HG03066 (cell line): ENCODE measurements at regions not wholly inside any gene's neighbourhood (a gene's known extent, or its start where the extent isn't known, plus 50 kb on each side); places are given as distances from the start of the nearest gene placed in this dataset.

Experiments
- ATAC-seq: cut with Tn5 transposase; IDR thresholded peaks from one replicate; pipeline ENCODE4 v1.9.1; 2021; ENCODE audit warnings: low read depth; ENCODE audit not compliant: unreplicated experiment

- no peak for ATAC-seq
Measured at GRCh38 chrX:121958886-121959285, 911.5 kb downstream of the GLUD2 start.

DNA sequence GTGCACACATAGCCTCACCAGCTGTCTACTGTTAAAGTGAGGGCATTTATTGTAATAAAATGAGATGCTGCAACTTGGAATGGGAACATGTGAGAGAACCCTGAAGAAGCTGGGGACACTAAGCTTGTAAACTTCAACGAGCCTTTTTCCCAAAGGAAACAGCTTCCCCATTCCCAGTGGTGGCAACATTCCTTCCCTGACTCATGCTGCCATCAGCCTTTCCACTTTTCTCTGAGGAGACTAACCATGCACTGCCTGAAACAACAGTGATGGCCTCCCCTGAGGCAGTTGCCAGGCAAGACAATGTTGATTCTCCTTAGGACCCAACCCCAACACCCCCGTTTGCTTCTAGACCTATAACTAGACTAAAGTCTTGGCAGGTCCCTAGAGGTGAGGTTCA is 928.3 kb downstream of the GLUD2 start:
- no peak for ATAC-seq

- no peak for ATAC-seq
Measured at GRCh38 chrX:121987163-121987562, 939.8 kb downstream of the GLUD2 start.

DNA sequence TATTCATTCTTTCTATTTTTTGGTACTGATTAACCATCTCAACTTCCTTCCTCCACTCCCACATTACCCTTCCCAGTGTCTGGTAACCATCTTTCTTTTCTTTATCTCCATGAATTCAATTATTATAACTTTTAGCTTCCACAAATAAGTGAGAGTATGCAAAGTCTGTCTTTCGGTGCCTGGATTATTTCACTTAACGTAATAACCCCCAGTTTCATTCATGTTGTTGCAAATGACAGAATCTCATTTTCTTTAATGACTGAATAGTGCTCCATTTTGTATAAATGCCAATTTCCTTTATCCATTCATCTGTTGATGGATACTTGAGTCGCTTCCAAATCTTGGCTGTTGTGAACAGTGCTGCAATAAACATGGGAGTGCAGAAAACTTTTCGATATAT is 940.4 kb downstream of the GLUD2 start:
- no peak for ATAC-seq

DNA sequence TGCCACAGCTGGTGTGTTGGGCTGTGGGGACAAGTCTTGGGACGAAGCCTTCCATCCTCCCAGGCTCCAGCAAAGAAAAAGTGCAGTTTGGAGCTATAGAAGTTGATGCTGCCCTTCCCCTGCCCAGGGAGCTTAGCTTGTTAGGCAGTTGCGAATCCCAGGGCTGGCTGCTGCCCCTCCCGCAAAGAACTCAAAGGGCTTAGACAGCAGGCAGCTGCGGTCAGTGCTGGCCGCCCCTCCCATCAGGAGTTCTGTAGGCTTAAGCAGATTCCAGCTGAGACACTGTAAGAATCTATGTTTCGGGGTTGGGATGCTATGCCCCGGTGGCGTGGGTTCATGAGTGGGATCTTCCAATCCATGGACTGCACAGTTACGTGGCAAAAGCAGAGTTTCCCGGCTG is 956.7 kb downstream of the GLUD2 start:
- no peak for ATAC-seq

DNA sequence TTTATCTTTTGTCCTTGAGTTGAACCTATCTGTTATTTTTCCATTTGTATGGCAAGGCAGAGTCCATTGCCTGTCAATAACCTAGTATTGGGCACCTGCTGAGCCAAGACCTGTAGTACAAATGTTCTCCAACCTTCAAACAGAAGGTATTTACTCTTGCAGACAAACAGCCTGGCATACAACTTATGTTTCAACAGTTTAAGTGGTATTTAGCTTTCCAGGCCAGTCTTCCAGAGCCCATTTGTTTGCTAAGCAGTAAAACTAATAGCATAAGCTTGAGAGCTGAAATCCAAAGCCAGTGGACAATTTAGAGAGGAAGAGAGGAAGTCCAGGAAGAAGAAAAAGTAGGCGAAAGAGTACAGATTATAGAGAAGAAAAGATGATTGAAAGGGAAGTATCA is 979.3 kb downstream of the GLUD2 start:
- ATAC-seq, result no peak

GRCh38 chrX:122046226-122046625 is 998.8 kb downstream of the GLUD2 start:
- no peak for ATAC-seq

DNA sequence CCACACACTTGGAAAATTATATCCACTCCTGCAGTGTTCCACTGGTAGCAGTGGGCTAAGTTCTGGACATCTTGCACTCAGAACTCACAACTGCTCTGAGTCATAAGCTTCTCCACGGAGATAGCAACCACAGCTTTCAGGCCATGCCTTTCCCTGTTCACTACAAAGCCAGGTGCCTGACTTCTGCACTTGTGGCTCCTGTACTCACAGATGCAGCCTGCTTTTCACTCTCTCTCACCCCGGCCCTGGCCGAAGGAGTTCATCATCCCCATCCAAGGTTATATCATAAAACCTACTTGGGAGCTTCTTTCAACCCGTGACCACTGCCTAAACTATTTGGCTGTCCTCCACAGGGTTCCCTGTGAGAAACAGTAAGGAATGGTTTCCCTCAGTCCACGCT is 999.4 kb downstream of the GLUD2 start:
- ATAC-seq, result no peak

DNA sequence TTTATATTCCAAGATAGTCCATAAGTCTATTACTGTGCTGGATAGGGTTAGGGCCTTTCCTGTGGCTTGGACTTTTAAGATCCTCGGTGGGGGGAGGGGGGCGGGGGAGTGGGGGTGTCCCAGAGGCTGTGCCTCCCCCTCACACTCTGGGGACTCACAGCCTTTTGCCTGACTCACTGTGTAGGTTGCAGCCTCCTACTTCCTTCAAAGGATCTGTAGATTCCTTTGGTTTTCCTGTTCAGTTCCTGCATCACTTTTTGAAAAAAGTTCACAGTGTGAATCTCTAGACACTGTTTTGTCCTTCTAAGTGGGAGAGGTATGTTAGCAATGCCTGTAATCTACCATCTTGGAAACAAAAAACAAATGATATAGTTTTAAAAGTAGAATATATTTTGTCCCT is 999.9 kb downstream of the GLUD2 start:
- ATAC-seq, result no peak

DNA sequence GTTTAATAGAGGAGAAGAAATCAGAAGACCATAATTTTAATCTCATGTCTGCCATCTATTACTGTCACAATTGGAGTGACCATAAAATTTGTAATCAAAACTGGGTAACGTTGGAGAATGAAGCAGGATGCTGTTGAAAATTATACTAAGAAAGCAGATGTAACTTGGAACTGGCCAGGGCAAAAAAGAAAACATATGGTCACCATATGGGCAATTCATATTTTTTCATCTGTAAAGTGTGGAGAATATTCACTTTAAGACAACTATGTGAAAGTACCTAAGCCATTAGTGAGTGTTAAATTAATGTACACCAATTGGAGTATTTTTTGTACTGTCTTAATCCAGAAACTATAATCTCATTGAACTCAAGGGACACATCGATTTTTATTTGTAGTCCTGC is 1008.0 kb downstream of the GLUD2 start:
- no peak for ATAC-seq

DNA sequence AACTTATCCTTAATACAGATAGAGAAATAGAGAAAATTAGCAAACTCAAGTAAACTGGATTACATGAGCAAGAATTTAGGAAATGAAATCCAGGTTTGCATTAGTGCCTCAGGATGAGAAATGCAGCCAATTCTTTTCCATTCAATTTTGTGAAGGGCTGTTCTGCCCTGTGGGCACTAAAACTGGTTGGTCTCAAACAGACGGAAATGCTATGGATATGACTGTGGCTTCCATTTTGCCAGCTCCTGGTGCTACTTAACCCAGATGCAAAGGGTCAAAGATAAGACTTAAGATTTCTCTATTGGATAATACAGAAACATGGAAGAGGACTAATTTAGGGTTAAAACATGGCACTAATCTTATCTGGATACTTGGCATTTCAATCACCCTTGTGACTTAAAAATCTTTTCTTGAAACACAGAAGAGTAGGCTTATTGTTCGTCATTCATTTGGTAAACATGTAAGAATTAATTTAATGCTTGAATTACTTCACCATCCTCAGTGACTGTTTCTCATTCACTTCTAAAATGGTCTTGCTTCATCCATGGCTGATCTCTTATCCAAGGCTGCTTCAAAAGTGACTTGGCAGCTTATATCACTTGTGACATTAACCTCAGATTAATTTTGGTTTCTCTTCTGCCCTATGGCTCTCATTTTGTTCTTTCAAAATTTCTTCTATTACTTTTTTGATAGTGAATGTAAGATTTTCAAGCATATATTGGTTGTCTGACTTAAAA is 1008.7 kb downstream of the GLUD2 start:
- no peak for ATAC-seq

DNA sequence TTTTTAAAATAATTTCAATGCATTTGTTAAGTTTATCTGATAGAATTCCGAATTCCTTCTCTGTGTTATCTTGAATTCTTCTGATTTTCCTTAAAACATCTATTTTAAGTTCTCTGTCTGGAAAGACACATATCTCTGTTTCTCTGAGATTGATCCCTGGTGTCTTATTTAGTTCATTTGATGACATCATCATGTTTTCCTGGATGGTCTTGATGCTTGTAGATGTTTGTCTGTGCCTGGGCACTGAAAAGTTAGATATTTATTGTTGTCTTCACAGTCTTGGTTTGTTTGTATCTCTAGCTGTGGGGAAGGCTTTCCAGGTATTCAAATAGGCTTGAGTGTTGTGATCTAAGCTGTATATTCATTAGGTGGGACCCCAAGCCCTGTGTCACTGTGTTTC is 1028.8 kb downstream of the GLUD2 start:
- ATAC-seq, result no peak

GRCh38 chrX:122078079-122078478 is 1030.7 kb downstream of the GLUD2 start:
- no peak for ATAC-seq

- no peak for ATAC-seq
Measured at GRCh38 chrX:122087341-122087740, 1039.9 kb downstream of the GLUD2 start.

DNA sequence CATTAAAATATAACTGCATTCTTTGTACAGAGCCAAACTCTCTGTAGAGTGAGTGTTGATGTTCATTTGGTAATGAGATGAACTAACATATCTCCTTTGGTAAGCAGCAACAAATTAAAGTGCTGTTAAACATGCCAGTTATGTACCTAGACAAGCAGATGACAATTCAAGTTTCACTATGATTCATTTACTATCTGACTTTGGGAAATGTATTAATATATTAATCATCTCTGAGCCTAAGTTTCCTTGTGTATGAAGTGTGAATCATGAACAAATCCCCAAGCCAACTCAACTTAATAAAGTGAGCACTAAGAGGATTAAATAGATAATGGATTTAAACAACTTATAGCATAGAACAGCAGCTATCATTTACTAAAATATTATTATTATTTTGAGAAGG is 1044.2 kb downstream of the GLUD2 start:
- ATAC-seq, result no peak

DNA sequence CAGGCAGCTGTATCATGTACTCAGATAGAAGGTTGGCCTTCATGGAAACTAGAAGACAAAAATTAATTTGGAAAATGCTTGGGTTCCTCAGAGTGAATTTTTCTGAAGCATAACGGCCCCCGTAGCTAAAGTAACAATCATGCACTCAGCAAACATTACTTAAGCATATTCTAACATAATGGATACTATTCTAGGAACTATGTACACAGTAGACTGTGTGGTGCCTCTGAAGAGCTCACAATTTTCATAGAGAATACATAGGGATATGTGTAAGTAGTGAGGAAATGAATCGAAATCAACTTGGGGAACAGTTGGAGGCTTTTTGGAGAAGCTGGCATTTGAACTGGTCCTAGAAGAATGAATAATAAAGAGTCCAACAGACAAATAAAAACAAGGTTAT is 1045.0 kb downstream of the GLUD2 start:
- ATAC-seq, result no peak

GRCh38 chrX:122092978-122093377 is 1045.6 kb downstream of the GLUD2 start:
- ATAC-seq, result no peak

GRCh38 chrX:122094611-122095010 is 1047.2 kb downstream of the GLUD2 start:
- ATAC-seq, result no peak

- ATAC-seq, result no peak
Measured at GRCh38 chrX:122113376-122113775, 1066.0 kb downstream of the GLUD2 start.

- ATAC-seq, result no peak
Measured at GRCh38 chrX:122113896-122114295, 1066.5 kb downstream of the GLUD2 start.

DNA sequence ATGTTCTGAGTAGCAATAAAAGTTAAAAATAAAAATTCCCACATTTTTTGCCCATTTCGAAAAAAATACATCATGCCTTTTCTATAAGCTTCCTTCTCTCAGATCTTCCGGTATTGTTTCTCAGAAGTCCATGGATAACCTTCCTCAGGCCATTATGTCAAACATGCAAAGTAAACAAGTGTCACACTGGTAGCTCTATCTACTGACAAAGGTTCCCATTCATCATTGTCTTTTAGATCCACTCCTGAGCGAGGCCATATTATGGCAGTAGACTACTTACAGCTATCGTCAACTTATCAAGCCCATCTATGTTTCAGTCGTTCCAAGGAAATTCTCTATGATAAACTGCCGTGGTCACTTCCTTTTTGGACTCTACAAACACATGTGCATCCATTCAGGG is 1068.2 kb downstream of the GLUD2 start:
- no peak for ATAC-seq

- no peak for ATAC-seq
Measured at GRCh38 chrX:122119361-122119760, 1064.7 kb upstream of the GRIA3 start.

DNA sequence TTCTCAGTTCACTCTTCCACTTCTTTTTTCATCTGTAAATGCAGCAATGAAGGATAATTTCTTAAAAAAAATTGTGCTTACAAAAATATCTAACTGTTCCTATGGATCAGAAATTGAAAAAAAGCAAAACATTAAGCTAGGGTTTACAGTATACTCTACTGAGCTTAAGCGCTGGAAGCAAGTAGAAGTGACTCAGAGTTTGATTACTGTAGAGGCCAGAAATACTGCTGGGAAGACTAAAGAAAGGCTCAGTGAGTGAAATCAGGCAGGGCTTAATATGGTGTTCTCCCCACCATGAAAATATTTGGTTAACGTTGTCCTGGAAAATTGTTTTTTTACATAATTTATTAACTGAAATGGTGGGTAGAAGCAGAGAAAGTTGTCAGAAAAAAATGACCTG is 1061.8 kb upstream of the GRIA3 start:
- no peak for ATAC-seq
